ENCODE measurements at regions not wholly inside any gene's neighbourhood (a gene's known extent, or its start where the extent isn't known, plus 50 kb on each side); places are given as distances from the start of the nearest gene placed in this dataset.

DNA sequence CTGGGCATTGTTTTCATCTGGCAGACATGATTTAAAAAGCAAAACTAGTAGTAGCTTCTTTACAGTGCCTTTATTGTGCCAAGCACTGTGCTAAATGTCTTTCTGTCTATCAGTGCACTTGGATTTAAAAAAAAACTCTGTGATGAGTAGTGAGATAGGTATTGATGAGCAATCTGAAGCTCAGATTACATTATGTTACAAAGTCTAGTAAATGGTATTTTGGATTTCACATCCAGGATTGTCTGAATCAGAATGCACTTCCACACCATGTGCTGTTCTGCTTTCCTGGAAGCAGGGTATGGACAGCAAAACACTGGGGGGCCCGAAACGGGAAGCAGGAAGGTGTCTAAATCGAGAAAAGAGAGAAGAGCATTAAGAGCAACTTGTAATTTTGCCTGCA, 103.4 kb upstream of the CCN2 start:
- intact Hi-C loops (cut with DNase I, micrococcal nuclease): no loop called here
- H3K36me3 Mint-ChIP-seq (ENCODE audit: low read depth): no peaks in the 10 kb centered on the region
- ATAC-seq (ENCODE audit: poor library complexity): no peak
- H3K27ac ChIP-seq (ENCODE audit: low read depth in 1 of 2, low read length in 2 of 2): no peak overlapping the region
- no peak overlapping the region for H3K27ac Mint-ChIP-seq
- POLR2A ChIA-PET: no interaction called here
- CTCF ChIA-PET: no interaction called here
- TF ChIP-seq, protein P1, sequence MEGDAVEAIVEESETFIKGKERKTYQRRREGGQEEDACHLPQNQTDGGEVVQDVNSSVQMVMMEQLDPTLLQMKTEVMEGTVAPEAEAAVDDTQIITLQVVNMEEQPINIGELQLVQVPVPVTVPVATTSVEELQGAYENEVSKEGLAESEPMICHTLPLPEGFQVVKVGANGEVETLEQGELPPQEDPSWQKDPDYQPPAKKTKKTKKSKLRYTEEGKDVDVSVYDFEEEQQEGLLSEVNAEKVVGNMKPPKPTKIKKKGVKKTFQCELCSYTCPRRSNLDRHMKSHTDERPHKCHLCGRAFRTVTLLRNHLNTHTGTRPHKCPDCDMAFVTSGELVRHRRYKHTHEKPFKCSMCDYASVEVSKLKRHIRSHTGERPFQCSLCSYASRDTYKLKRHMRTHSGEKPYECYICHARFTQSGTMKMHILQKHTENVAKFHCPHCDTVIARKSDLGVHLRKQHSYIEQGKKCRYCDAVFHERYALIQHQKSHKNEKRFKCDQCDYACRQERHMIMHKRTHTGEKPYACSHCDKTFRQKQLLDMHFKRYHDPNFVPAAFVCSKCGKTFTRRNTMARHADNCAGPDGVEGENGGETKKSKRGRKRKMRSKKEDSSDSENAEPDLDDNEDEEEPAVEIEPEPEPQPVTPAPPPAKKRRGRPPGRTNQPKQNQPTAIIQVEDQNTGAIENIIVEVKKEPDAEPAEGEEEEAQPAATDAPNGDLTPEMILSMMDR (IDR thresholded peaks at IDR 0.05): no peak
- no peaks in the 10 kb centered on the region for H3K9me3 ChIP-seq (ENCODE audit: control insufficient read depth in 1 of 2, insufficient read depth in 1 of 2, low read length in 2 of 2)
- H3K9me3 Mint-ChIP-seq: peaks cover 7% of the 10 kb centered on the region
- no peak overlapping the region for H3K4me3 ChIP-seq (ENCODE audit: low read length)
- H3K27me3 ChIP-seq (ENCODE audit: control insufficient read depth in 1 of 2, insufficient read depth in 2 of 2, low read length in 2 of 2): no peaks in the 10 kb centered on the region
- H3K36me3 ChIP-seq (ENCODE audit: insufficient read depth, low read length): no peaks in the 10 kb centered on the region
- H3K4me3 Mint-ChIP-seq: no peak overlapping the region
- no peaks in the 10 kb centered on the region for H3K4me1 Mint-ChIP-seq (ENCODE audit: low read depth)
- no peak for DNase-seq
- H3K27me3 Mint-ChIP-seq: no peaks in the 10 kb centered on the region
- no peaks in the 10 kb centered on the region for H3K4me1 ChIP-seq (ENCODE audit: insufficient read depth, low read length)

DNA sequence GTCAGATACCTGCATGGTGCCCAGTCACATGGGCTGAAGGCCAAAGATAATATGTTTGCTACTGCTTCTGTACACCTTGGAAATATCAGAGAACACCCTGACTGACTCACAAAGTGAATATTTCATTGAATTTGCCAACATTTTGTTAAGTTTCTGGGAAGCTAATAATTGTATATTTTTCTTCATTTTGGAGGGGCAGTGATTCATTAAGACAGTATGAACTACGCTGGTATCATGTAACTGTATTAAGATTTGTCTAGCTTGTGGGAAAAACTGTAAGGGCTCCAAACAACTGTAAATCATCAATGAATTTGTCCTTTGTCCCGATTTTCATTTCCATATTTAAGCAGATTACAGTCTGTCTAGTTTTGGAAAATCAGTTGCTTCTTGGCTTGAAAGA, 102.3 kb upstream of the CCN2 start:
- no peak overlapping the region for H3K4me3 ChIP-seq (ENCODE audit: low read length)
- ATAC-seq (ENCODE audit: poor library complexity) (no peak), DNase-seq (no peak)
- intact Hi-C loops (cut with DNase I, micrococcal nuclease): no loop called here
- H3K4me1 Mint-ChIP-seq (ENCODE audit: low read depth): no peaks in the 10 kb centered on the region
- H3K9me3 ChIP-seq (ENCODE audit: control insufficient read depth in 1 of 2, insufficient read depth in 1 of 2, low read length in 2 of 2): no peaks in the 10 kb centered on the region
- TF ChIP-seq, protein P1 (IDR thresholded peaks at IDR 0.05): no peak
- no peaks in the 10 kb centered on the region for H3K4me1 ChIP-seq (ENCODE audit: insufficient read depth, low read length)
- no peak overlapping the region for H3K4me3 Mint-ChIP-seq
- H3K27me3 ChIP-seq (ENCODE audit: control insufficient read depth in 1 of 2, insufficient read depth in 2 of 2, low read length in 2 of 2): no peaks in the 10 kb centered on the region
- H3K27ac ChIP-seq (ENCODE audit: low read depth in 1 of 2, low read length in 2 of 2): no peak overlapping the region
- ChIA-PET POLR2A (no interaction called here), CTCF (no interaction called here)
- no peaks in the 10 kb centered on the region for H3K36me3 ChIP-seq (ENCODE audit: insufficient read depth, low read length)
- H3K9me3 Mint-ChIP-seq: peaks cover 7% of the 10 kb centered on the region
- no peaks in the 10 kb centered on the region for H3K27me3 Mint-ChIP-seq
- H3K27ac Mint-ChIP-seq: no peak overlapping the region
- H3K36me3 Mint-ChIP-seq (ENCODE audit: low read depth): no peaks in the 10 kb centered on the region

DNA sequence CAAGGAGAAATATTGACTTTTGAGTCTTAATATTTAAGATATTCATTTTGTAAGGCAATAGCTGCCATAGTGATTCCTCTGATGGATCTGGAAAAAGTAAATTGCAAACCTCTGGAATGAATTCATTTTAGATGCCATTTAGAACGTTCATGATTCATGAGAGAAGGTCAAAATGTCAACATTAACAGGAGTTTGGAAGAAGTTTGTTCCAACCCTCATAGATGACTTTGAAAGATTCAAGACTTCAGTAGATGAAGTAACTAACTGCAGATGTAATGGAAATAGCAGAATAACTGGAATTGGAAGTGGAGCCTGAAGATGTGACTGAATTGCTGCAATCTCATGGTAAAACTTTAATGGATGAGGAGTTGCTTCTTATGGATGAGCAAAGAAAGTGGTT, 100.9 kb upstream of the CCN2 start:
- H3K27ac Mint-ChIP-seq: no peak overlapping the region
- no peak overlapping the region for H3K4me3 Mint-ChIP-seq
- DNase-seq: no peak
- Histone ChIP-seq H3K9me3 (ENCODE audit: control insufficient read depth in 1 of 2, insufficient read depth in 1 of 2, low read length in 2 of 2) (no peaks in the 10 kb centered on the region), H3K4me3 (ENCODE audit: low read length) (no peak overlapping the region), H3K4me1 (ENCODE audit: insufficient read depth, low read length) (no peaks in the 10 kb centered on the region), H3K27me3 (ENCODE audit: control insufficient read depth in 1 of 2, insufficient read depth in 2 of 2, low read length in 2 of 2) (no peaks in the 10 kb centered on the region), H3K27ac (ENCODE audit: low read depth in 1 of 2, low read length in 2 of 2) (no peak overlapping the region), H3K36me3 (ENCODE audit: insufficient read depth, low read length) (no peaks in the 10 kb centered on the region)
- POLR2A ChIA-PET: no interaction called here
- intact Hi-C loops (cut with DNase I, micrococcal nuclease): no loop called here
- TF ChIP-seq, protein P1 (IDR thresholded peaks at IDR 0.05): no peak
- no peaks in the 10 kb centered on the region for H3K4me1 Mint-ChIP-seq (ENCODE audit: low read depth)
- H3K27me3 Mint-ChIP-seq: no peaks in the 10 kb centered on the region
- H3K36me3 Mint-ChIP-seq (ENCODE audit: low read depth): no peaks in the 10 kb centered on the region
- no peak for ATAC-seq (ENCODE audit: poor library complexity)
- CTCF ChIA-PET: no interaction called here
- peaks cover 5% of the 10 kb centered on the region for H3K9me3 Mint-ChIP-seq
